IPS DF 6.9 (cell line): ENCODE measurements at regions not wholly inside any gene's neighbourhood (a gene's known extent, or its start where the extent isn't known, plus 50 kb on each side); places are given as distances from the start of the nearest gene placed in this dataset.
"Not testable (repeated sequence)": the region's sequence is repeated elsewhere in the genome, so short reads cannot be mapped to it uniquely, and the experiment has no call there.

Experiments used
- DNase-seq: peaks from one replicate; pipeline ENCODE4 v3.0.0-alpha.2; 2013; ENCODE audit warnings: low read depth, low spot score
- H3K27ac ChIP-seq: one replicate; pipeline ENCODE4 v1.5.1; 2013; ENCODE audit warnings: low read length, control low read depth
- H3K27me3 ChIP-seq: 2 replicates; pipeline ENCODE4 v1.6.1; 2013; ENCODE audit warnings: mild to moderate bottlenecking, low read length; ENCODE audit not compliant: control insufficient read depth, insufficient read depth
- H3K36me3 ChIP-seq: 2 replicates; pipeline ENCODE4 v1.6.1; 2013; ENCODE audit warnings: low read length; ENCODE audit not compliant: control insufficient read depth, insufficient read depth
- H3K4me1 ChIP-seq: 2 replicates; pipeline ENCODE4 v1.6.1; 2013; ENCODE audit warnings: low read length; ENCODE audit not compliant: control insufficient read depth, insufficient read depth
- H3K4me3 ChIP-seq: 2 replicates; pipeline ENCODE4 v1.5.1; 2013; ENCODE audit warnings: mild to moderate bottlenecking, low read length
- H3K9me3 ChIP-seq: 2 replicates; pipeline ENCODE4 v1.6.1; 2013; ENCODE audit warnings: low read length, inconsistent platforms; ENCODE audit not compliant: control insufficient read depth, insufficient read depth
- WGBS: extraction: QIAGEN DNeasy Blood & Tissue Kit; methylation state at CpG from one replicate; pipeline ENCODE4 v1.1.7; 2013; ENCODE audit warnings: mixed read lengths, missing lambda C conversion rate; ENCODE audit not compliant: insufficient read length, insufficient coverage; 5-methylcytosine and 5-hydroxymethylcytosine counted together

DNA sequence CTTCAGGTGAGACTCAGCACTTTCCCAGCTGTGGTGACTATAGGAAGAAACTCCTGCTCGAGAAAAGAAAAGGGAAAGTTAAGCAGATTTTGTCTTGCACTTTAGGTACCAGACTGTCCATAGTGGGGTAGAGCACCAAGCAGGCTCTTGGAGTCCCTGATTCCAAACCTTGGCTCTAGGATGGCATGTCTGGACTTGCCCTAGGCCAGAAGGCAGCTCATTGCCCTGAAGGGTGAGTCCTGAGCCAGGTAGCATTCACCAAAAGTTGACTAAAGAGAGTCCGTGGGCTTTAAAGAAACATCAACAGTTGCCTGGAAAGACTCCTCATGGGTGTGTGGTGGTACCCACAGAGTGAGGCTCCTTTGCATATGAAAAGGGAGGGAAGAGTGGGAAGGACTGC lies 145.2 kb upstream of the SNX7 start:
- H3K36me3 ChIP-seq, result no peaks in the 10 kb centered on the region
- no peaks in the 10 kb centered on the region; the same call in 1 of the 2 replicates for H3K9me3 ChIP-seq
- no peak overlapping the region for H3K27ac ChIP-seq
- no CpG with 5 or more reads among the region's 2 CpGs for WGBS
- no peak for DNase-seq
- no peak overlapping the region for H3K4me3 ChIP-seq
- no peaks in the 10 kb centered on the region for H3K27me3 ChIP-seq
- H3K4me1 ChIP-seq, result 0 out of 2 replicates have a peak, but pooled peaks cover 1% of the 10 kb centered on the region

DNA sequence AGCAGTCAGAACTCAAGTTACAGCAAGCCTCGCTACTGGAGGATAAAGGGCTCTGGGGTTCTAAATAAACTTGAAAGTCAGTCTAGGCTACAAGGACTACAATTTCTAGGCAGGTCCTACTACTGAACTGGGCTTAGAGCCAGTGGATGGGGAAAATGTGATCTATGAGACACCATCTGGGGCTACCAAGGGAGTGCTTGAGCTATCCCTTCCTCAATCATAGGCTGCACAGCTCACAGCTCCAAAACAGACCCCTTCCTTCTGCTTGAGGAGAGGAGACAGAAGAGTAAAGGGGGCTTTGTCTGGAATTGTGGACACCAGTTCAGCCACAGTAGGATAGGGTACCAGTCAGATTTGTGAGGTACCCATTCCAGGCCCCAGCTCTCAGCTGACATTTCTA lies 145.8 kb upstream of the SNX7 start:
- H3K4me1 ChIP-seq, result 0 out of 2 replicates have a peak, but pooled peaks cover 1% of the 10 kb centered on the region
- no peaks in the 10 kb centered on the region for H3K27me3 ChIP-seq
- H3K36me3 ChIP-seq, result no peaks in the 10 kb centered on the region
- DNase-seq, result no peak
- no CpG with 5 or more reads among the region's 1 CpG for WGBS
- H3K4me3 ChIP-seq, result no peak overlapping the region
- no peak overlapping the region for H3K27ac ChIP-seq
- H3K9me3 ChIP-seq, result no peaks in the 10 kb centered on the region; the same call in 1 of the 2 replicates

DNA sequence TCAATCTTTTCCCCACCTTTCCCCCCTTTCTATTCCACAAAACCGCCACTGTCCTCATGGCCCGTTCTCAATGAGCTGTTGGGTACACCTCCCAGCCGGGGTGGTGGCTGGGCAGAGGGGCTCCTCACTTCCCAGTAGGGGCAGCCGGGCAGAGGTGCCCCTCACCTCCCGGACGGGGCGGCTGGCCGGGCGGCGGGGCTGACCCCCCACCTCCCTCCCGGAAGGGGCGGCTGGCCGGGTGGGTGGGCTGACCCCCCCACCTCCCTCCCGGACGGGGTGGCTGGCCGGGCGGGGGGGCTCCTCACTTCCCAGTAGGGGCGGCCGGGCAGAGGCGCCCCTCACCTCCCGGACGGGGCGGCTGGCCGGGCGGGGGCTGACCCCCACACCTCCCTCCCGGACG lies 149.3 kb upstream of the SNX7 start:
- H3K27me3 ChIP-seq, H3K4me3 ChIP-seq, H3K27ac ChIP-seq, H3K4me1 ChIP-seq, H3K9me3 ChIP-seq, H3K36me3 ChIP-seq, DNase-seq: not testable (repeated sequence)
- no CpG with 5 or more reads among the region's 27 CpGs for WGBS

DNA sequence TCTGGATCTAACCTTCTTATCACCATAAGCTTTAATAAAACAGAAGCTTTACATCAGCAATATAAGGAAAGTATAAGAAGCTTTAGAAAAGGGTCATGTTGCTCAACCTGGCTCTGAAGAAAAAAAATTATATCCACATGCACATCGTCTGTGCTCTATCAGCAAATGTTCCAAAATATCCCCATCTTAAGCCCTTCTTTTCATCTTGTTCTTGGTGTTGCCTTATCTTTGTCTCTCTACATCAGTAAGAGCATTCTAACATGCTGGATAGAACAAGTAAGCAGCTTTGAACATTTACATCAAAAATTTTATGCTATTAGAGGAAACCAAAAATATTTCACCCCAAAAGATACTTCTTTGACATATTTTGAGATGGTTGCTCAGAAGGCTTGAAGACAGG lies 157.8 kb upstream of the SNX7 start:
- H3K27me3 ChIP-seq, result no peaks in the 10 kb centered on the region
- no peak for DNase-seq
- H3K27ac ChIP-seq, result no peak overlapping the region
- no peaks in the 10 kb centered on the region for H3K9me3 ChIP-seq
- 0 out of 2 replicates have a peak, but pooled peaks cover 2% of the 10 kb centered on the region for H3K4me1 ChIP-seq
- H3K4me3 ChIP-seq, result no peak overlapping the region
- no peaks in the 10 kb centered on the region for H3K36me3 ChIP-seq
- no CpG with 5 or more reads among the region's 1 CpG for WGBS

DNA sequence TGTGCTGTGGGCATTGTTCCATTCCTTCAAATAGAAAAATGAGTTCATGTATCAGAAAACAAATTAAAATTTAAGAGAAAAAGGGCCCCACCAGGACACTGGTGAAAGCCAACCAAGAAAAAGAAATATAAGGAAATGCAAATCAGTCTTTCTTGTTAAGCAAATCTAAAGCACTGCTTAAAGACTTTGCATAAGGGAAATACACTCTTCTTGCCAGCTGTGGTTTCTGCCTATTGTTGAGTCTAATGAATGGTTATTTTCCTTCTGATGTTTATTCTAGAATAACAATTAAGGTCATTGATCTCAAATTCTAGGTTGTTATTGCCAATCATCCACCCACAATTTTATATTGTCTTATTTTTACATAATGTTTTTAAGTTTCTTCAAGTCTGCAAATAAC lies 158.6 kb upstream of the SNX7 start:
- no peaks in the 10 kb centered on the region for H3K27me3 ChIP-seq
- H3K36me3 ChIP-seq, result no peaks in the 10 kb centered on the region
- no peak overlapping the region for H3K27ac ChIP-seq

DNA sequence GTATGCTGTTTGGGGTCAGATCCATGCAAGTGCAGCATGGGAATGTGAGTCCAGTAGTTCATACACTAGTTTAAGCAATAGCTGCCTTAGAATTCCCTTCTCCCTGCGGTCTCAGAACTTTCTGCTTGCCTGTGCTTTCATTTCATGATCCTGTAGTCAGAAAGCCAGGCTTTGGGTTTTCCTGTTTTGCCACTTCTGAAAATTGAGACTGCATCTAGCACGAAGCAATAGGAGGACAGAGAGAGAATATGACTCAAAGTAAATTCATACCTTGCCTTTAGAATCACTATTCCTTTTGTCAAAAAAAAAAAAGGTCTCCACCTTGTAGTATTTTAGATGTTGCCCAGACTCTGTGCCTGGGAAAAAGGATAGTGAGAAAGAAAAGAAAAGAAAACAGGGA lies 161.2 kb upstream of the SNX7 start:
- no peak overlapping the region for H3K4me3 ChIP-seq
- H3K9me3 ChIP-seq, result no peaks in the 10 kb centered on the region
- WGBS, result no CpG with 5 or more reads among the region's 2 CpGs
- DNase-seq, result no peak
- H3K4me1 ChIP-seq, result 0 out of 2 replicates have a peak, but pooled peaks cover 2% of the 10 kb centered on the region
- no peaks in the 10 kb centered on the region for H3K36me3 ChIP-seq
- no peaks in the 10 kb centered on the region for H3K27me3 ChIP-seq
- H3K27ac ChIP-seq, result no peak overlapping the region

More for the DNA sequence above, 158.6 kb upstream of the SNX7 start:
- H3K4me1 ChIP-seq, result 0 out of 2 replicates have a peak, but pooled peaks cover 2% of the 10 kb centered on the region
- peak; percentile 29 for DNase-seq
- H3K9me3 ChIP-seq, result no peaks in the 10 kb centered on the region
- no peak overlapping the region for H3K4me3 ChIP-seq

DNA sequence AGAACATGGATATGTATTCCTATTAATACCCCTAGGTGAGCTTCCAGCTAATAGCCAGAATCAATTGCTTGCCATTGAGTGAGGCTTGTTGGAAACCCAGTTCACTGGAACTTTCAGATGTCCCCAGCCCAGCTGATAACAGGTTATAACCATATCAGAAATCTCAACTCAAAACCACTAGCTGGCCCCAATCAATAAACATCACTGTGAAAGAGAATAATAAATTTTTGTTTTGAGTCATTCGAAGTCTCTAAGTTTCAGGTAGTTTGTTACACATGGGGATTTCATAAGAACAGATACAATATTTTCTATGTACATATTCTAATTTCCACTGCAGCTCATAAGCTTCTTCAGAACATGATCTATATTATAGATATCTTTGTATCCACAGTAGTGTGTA lies 162.9 kb upstream of the SNX7 start:
- no peak for DNase-seq
- H3K36me3 ChIP-seq, result no peaks in the 10 kb centered on the region
- H3K4me1 ChIP-seq, result no peaks in the 10 kb centered on the region
- no CpG with 5 or more reads among the region's 1 CpG for WGBS
- H3K4me3 ChIP-seq, result no peak overlapping the region
- no peak overlapping the region for H3K27ac ChIP-seq
- H3K27me3 ChIP-seq, result no peaks in the 10 kb centered on the region
- H3K9me3 ChIP-seq, result no peaks in the 10 kb centered on the region

GRCh38 chr1:98497497-98497896 lies 164.0 kb upstream of the SNX7 start:
- no peak overlapping the region for H3K27ac ChIP-seq
- no peaks in the 10 kb centered on the region for H3K4me1 ChIP-seq
- no peak for DNase-seq
- WGBS, result no CpG with 5 or more reads among the region's 2 CpGs
- no peak overlapping the region for H3K4me3 ChIP-seq
- no peaks in the 10 kb centered on the region for H3K36me3 ChIP-seq
- no peaks in the 10 kb centered on the region for H3K27me3 ChIP-seq
- H3K9me3 ChIP-seq, result no peaks in the 10 kb centered on the region

GRCh38 chr1:98496256-98496995 lies 165.1 kb upstream of the SNX7 start:
- Histone ChIP-seq H3K27me3 (no peaks in the 10 kb centered on the region), H3K9me3 (no peaks in the 10 kb centered on the region), H3K27ac (no peak overlapping the region), H3K4me1 (no peaks in the 10 kb centered on the region), H3K4me3 (no peak overlapping the region), H3K36me3 (no peaks in the 10 kb centered on the region)
- no CpG with 5 or more reads among the region's 2 CpGs for whole genome bisulfite sequencing
- no peak for DNase-seq

DNA sequence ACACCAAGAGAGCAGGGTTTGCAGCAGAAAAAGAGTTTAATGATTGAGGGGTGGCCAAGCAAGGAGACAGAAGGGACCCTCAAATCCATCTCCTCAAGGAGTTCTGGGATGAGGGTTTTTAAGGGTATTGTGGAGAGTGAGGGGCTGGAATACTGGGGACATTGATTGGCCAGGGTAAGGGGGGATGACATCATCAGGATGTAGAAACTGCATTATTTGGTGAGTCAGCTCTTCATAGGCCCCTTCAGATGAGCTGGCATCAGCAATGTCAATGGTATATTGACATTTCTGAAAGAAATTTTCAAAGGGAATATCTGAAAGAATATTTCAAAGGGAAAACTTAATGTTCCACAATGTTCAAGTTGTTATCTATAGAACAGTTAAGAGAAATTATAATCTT lies 168.1 kb upstream of the SNX7 start:
- Histone ChIP-seq H3K9me3 (no peaks in the 10 kb centered on the region), H3K4me3 (no peak overlapping the region), H3K4me1 (no peaks in the 10 kb centered on the region), H3K27me3 (no peaks in the 10 kb centered on the region), H3K27ac (no peak overlapping the region), H3K36me3 (no peaks in the 10 kb centered on the region)
- DNase-seq, result no peak

DNA sequence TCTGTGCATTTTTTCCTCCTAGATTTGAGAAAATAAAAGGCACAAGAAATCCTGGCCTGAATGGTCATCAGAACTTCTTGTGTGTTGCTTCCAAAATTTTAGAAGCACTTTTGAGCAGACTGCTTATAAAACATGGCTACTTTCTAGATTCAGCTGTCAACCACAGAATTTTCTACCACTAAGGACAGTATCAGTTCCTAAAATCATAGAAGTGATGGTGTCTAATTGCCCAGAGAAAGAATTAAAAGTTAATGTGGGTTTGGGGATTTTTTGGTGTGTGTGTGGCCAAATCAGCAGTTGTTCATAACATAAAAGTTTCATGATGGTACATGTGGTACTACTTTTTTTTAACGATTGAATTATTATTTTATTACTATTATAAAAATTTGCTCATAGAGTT lies 171.4 kb upstream of the SNX7 start:
- Histone ChIP-seq H3K27ac (no peak overlapping the region), H3K27me3 (no peaks in the 10 kb centered on the region), H3K4me3 (no peak overlapping the region), H3K9me3 (no peaks in the 10 kb centered on the region), H3K4me1 (no peaks in the 10 kb centered on the region), H3K36me3 (no peaks in the 10 kb centered on the region)
- WGBS, result no CpG with 5 or more reads among the region's 1 CpG
- no peak for DNase-seq
